ENCODE measurements at regions not wholly inside any gene's neighbourhood (a gene's known extent, or its start where the extent isn't known, plus 50 kb on each side); places are given as distances from the start of the nearest gene placed in this dataset.

- no TSS peak for BruUV-seq (replicated peaks)
- Histone ChIP-seq H3K27me3 (replicated peaks in 1 of 2; ENCODE audit: control insufficient read depth in 2 of 2, insufficient read depth in 2 of 2, low read length in 1 of 2) (no peaks in the 10 kb centered on the region), H3K79me2 (ENCODE audit: control insufficient read depth, insufficient read depth, low read length) (no peaks in the 10 kb centered on the region), H4K20me1 (ENCODE audit: control insufficient read depth, insufficient read depth) (no peaks in the 10 kb centered on the region), H3K4me2 (ENCODE audit: control insufficient read depth, insufficient read depth) (no peak overlapping the region), H3K9ac (ENCODE audit: control insufficient read depth, insufficient read depth, low read length) (no peak overlapping the region), H2AFZ (ENCODE audit: control insufficient read depth, low read depth, low read length) (no peak overlapping the region), H3K9me3 (replicated peaks; ENCODE audit: control insufficient read depth, insufficient read depth, low read length) (no peaks in the 10 kb centered on the region), H3K4me1 (ENCODE audit: control insufficient read depth, insufficient read depth, low read length) (no peaks in the 10 kb centered on the region), H3K36me3 (ENCODE audit: control insufficient read depth in 2 of 2, insufficient read depth in 2 of 2, low read length in 1 of 2) (no peaks in the 10 kb centered on the region), H3K27ac (ENCODE audit: control insufficient read depth, insufficient read depth) (no peak overlapping the region), H3K4me3 (no peak overlapping the region)
- TF ChIP-seq RCOR1 (conservative IDR thresholded peaks at IDR 0.05; ENCODE audit: low read depth, low read length) (no peak), SUPT20H (IDR thresholded peaks at IDR 0.05; ENCODE audit: borderline replicate concordance, control insufficient read depth, low read depth, low read length) (no peak), STAT1 (conservative IDR thresholded peaks at IDR 0.05) (no peak), CREB1 (IDR thresholded peaks at IDR 0.05; ENCODE audit: low read depth) (no peak)
- in situ Hi-C loops (cut with MboI) (no loop called here), intact Hi-C loops (cut with micrococcal nuclease; ENCODE audit: unreplicated experiment) (no loop called here)
- ChIA-PET CTCF (interaction anchor here (1.0 kb wide), 1 partner anchor 22 kb away, joined by 3 read pairs; no protein-coding TSS in a partner anchor), SMC1A (ENCODE audit: uncharacterized antibody, unreplicated experiment) (interaction anchor here (0.6 kb wide), 1 partner anchor 270 kb away, joined by 3 read pairs; no protein-coding TSS in a partner anchor), POLR2A (no interaction called here), RAD21 (ENCODE audit: unreplicated experiment) (no interaction called here)
- FAIRE-seq (no peak), DNase-seq (ENCODE audit: low read depth, low spot score) (no peak), ATAC-seq (no peak)
- 0% methylated on average over 1 of the region's 1 CpG for WGBS (ENCODE audit: insufficient coverage, insufficient replicate concordance, low lambda C conversion rate, missing lambda C conversion rate)
Measured at GRCh38 chr4:95672811-95673210, 124.0 kb upstream of the UNC5C start.

DNA sequence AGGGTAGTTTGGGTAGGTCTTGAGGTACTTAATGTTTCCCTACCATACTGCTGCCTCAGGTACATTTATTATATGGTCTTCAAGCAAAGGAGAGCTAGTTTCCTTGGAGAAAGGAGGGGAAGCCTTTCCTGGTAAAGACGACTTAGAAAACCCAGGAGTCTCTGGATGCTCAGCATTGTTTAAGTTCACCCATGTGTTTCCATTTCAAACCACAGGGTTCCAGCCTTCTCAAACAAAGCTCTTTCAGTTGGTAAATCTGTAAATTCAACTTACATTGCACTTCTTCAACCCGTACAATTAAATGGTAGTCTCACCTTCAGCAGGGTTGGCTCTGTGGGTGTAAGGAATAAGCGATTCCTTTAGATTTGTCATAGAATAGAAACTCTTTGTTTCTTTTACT is 111.9 kb upstream of the UNC5C start:
- FAIRE-seq: no peak
- no peaks in the 10 kb centered on the region for H3K27me3 ChIP-seq (replicated peaks in 1 of 2; ENCODE audit: control insufficient read depth in 2 of 2, insufficient read depth in 2 of 2, low read length in 1 of 2)
- no peak overlapping the region for H3K4me2 ChIP-seq (ENCODE audit: control insufficient read depth, insufficient read depth)
- no TSS peak for BruUV-seq (replicated peaks)
- ChIA-PET RAD21 (ENCODE audit: unreplicated experiment) (no interaction called here), CTCF (no interaction called here), POLR2A (no interaction called here), SMC1A (ENCODE audit: uncharacterized antibody, unreplicated experiment) (no interaction called here)
- no peaks in the 10 kb centered on the region for H4K20me1 ChIP-seq (ENCODE audit: control insufficient read depth, insufficient read depth)
- H3K4me1 ChIP-seq (ENCODE audit: control insufficient read depth, insufficient read depth, low read length): no peaks in the 10 kb centered on the region
- H3K27ac ChIP-seq (ENCODE audit: control insufficient read depth, insufficient read depth): no peak overlapping the region
- no peak overlapping the region for H3K9ac ChIP-seq (ENCODE audit: control insufficient read depth, insufficient read depth, low read length)
- no peaks in the 10 kb centered on the region for H3K36me3 ChIP-seq (ENCODE audit: control insufficient read depth in 2 of 2, insufficient read depth in 2 of 2, low read length in 1 of 2)
- no peak for DNase-seq (ENCODE audit: low read depth, low spot score)
- 13% methylated on average over 3 of the region's 3 CpGs for WGBS (ENCODE audit: insufficient coverage, insufficient replicate concordance, low lambda C conversion rate, missing lambda C conversion rate)
- intact Hi-C loops (cut with micrococcal nuclease; ENCODE audit: unreplicated experiment): no loop called here
- in situ Hi-C loops (cut with MboI): no loop called here
- no peak overlapping the region for H2AFZ ChIP-seq (ENCODE audit: control insufficient read depth, low read depth, low read length)
- no peaks in the 10 kb centered on the region for H3K9me3 ChIP-seq (replicated peaks; ENCODE audit: control insufficient read depth, insufficient read depth, low read length)
- no peak overlapping the region for H3K4me3 ChIP-seq
- ATAC-seq: no peak
- no peaks in the 10 kb centered on the region for H3K79me2 ChIP-seq (ENCODE audit: control insufficient read depth, insufficient read depth, low read length)
- no peak for TF ChIP-seq BCL11A (IDR thresholded peaks at IDR 0.05; ENCODE audit: low read depth, low read length)
- TF ChIP-seq ESRRA (IDR thresholded peaks at IDR 0.05; ENCODE audit: low read length): no peak
- TF ChIP-seq, protein P1, sequence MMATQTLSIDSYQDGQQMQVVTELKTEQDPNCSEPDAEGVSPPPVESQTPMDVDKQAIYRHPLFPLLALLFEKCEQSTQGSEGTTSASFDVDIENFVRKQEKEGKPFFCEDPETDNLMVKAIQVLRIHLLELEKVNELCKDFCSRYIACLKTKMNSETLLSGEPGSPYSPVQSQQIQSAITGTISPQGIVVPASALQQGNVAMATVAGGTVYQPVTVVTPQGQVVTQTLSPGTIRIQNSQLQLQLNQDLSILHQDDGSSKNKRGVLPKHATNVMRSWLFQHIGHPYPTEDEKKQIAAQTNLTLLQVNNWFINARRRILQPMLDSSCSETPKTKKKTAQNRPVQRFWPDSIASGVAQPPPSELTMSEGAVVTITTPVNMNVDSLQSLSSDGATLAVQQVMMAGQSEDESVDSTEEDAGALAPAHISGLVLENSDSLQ (IDR thresholded peaks at IDR 0.05): no peak
- TF ChIP-seq, protein P2, sequence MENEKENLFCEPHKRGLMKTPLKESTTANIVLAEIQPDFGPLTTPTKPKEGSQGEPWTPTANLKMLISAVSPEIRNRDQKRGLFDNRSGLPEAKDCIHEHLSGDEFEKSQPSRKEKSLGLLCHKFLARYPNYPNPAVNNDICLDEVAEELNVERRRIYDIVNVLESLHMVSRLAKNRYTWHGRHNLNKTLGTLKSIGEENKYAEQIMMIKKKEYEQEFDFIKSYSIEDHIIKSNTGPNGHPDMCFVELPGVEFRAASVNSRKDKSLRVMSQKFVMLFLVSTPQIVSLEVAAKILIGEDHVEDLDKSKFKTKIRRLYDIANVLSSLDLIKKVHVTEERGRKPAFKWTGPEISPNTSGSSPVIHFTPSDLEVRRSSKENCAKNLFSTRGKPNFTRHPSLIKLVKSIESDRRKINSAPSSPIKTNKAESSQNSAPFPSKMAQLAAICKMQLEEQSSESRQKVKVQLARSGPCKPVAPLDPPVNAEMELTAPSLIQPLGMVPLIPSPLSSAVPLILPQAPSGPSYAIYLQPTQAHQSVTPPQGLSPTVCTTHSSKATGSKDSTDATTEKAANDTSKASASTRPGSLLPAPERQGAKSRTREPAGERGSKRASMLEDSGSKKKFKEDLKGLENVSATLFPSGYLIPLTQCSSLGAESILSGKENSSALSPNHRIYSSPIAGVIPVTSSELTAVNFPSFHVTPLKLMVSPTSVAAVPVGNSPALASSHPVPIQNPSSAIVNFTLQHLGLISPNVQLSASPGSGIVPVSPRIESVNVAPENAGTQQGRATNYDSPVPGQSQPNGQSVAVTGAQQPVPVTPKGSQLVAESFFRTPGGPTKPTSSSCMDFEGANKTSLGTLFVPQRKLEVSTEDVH (IDR thresholded peaks at IDR 0.05; ENCODE audit: low read depth, partially characterized antibody): no peak
- no peak for TF ChIP-seq KAT2A (conservative IDR thresholded peaks at IDR 0.05; ENCODE audit: control insufficient read depth, low read depth, low read length)
- TF ChIP-seq SPI1 (IDR thresholded peaks at IDR 0.05; ENCODE audit: borderline replicate concordance, insufficient read depth, low read depth, low read length): no peak
- no peak for TF ChIP-seq TAF1 (IDR thresholded peaks at IDR 0.05; ENCODE audit: borderline replicate concordance, low read depth, low read length)
- TF ChIP-seq CHD4 (IDR thresholded peaks at IDR 0.05): no peak
- TF ChIP-seq MYC (IDR thresholded peaks at IDR 0.05; ENCODE audit: insufficient read depth, insufficient read length, insufficient replicate concordance, low read length, severe bottlenecking): no peak
- no peak for TF ChIP-seq STAT3 (IDR thresholded peaks at IDR 0.05; ENCODE audit: low read depth, low read length)
- TF ChIP-seq NR2F1 (conservative IDR thresholded peaks at IDR 0.05): no peak
- TF ChIP-seq IKZF1 (conservative IDR thresholded peaks at IDR 0.05): no peak

Data from GM12878 (cell line).